NCI-H69 (cell line): ENCODE measurements at regions not wholly inside any gene's neighbourhood (a gene's known extent, or its start where the extent isn't known, plus 50 kb on each side); places are given as distances from the start of the nearest gene placed in this dataset.
"Not testable (repeated sequence)": the region's sequence is repeated elsewhere in the genome, so short reads cannot be mapped to it uniquely, and the experiment has no call there.

ENCODE experiments used
- DNase-seq: peaks from one replicate; lab custom pipeline; 2025; lab: John Stamatoyannopoulos, UW

GRCh38 chr9:86488345-86488744, 134.1 kb upstream of the TUT7 start:
- DNase-seq = no peak

- no peak for DNase-seq
These were observed 133.6 kb upstream of the TUT7 start for GRCh38 chr9:86487838-86488233.

GRCh38 chr9:86486891-86487837, 133.0 kb upstream of the TUT7 start:
- peak; percentile 49 for DNase-seq

GRCh38 chr9:86485359-86485758, 131.1 kb upstream of the TUT7 start:
- no peak for DNase-seq

- no peak for DNase-seq
These were observed 129.3 kb upstream of the TUT7 start for GRCh38 chr9:86483496-86483895.

- DNase-seq = no peak
These were observed 127.3 kb upstream of the TUT7 start for GRCh38 chr9:86481466-86481865.

GRCh38 chr9:86475255-86475654, 121.0 kb upstream of the TUT7 start:
- DNase-seq = not testable (repeated sequence)

GRCh38 chr9:86471171-86471815, 117.1 kb upstream of the TUT7 start:
- no peak for DNase-seq

GRCh38 chr9:86470326-86470725, 116.1 kb upstream of the TUT7 start:
- no peak for DNase-seq

- peak; percentile 6 for DNase-seq
These were observed 115.5 kb upstream of the TUT7 start for GRCh38 chr9:86469476-86470250.

- DNase-seq = no peak
These were observed 110.0 kb upstream of the TUT7 start for GRCh38 chr9:86464242-86464641.

GRCh38 chr9:86460216-86461002, 106.2 kb upstream of the TUT7 start:
- DNase-seq = no peak

GRCh38 chr9:86459599-86460155, 105.5 kb upstream of the TUT7 start:
- no peak for DNase-seq

GRCh38 chr9:86459191-86459590, 105.0 kb upstream of the TUT7 start:
- no peak for DNase-seq

- DNase-seq = no peak
These were observed 104.1 kb upstream of the TUT7 start for GRCh38 chr9:86458191-86458855.

GRCh38 chr9:86456416-86456815, 102.2 kb upstream of the TUT7 start:
- no peak for DNase-seq

- no peak for DNase-seq
These were observed 100.7 kb upstream of the TUT7 start for GRCh38 chr9:86454701-86455615.

GRCh38 chr9:86452201-86452828, 98.1 kb upstream of the TUT7 start:
- DNase-seq = no peak

- no peak for DNase-seq
These were observed 95.0 kb upstream of the TUT7 start for GRCh38 chr9:86449246-86449645.
